ENCODE measurements at regions not wholly inside any gene's neighbourhood (a gene's known extent, or its start where the extent isn't known, plus 50 kb on each side); places are given as distances from the start of the nearest gene placed in this dataset.

GRCh38 chr5:33369485-33370465 lies 71.0 kb upstream of the TARS1 start:
- Histone ChIP-seq H3K9me3 (ENCODE audit: control insufficient read depth in 1 of 2, low read length in 2 of 2) (no peaks in the 10 kb centered on the region), H3K36me3 (ENCODE audit: insufficient read depth, low read length) (no peaks in the 10 kb centered on the region), H3K4me1 (ENCODE audit: insufficient read depth, low read length) (no peaks in the 10 kb centered on the region), H3K27ac (ENCODE audit: low read depth, low read length) (no peak overlapping the region), H3K4me3 (ENCODE audit: low read length in 2 of 2) (no peak overlapping the region), H3K27me3 (ENCODE audit: insufficient read depth, low read length) (no peaks in the 10 kb centered on the region)
- intact Hi-C loops (cut with micrococcal nuclease), result no loop called here
- Mint-ChIP-seq H3K36me3 (no peaks in the 10 kb centered on the region), H3K27me3 (peaks cover 0 to 2% of the 10 kb centered on the region in 2 donors), H3K4me1 (no peaks in the 10 kb centered on the region), H3K4me3 (no peak overlapping the region), H3K27ac (no peak overlapping the region), H3K9me3 (peaks cover 0 to 3% (median 0%) of the 10 kb centered on the region in 8 donors)
- ChIA-PET CTCF (ENCODE audit: partially characterized antibody) (no interaction called here), POLR2A (ENCODE audit: partially characterized antibody) (no interaction called here)
- DNase-seq, result no peak

- H3K27ac Mint-ChIP-seq, result no peak overlapping the region
- CTCF ChIA-PET (ENCODE audit: partially characterized antibody), result no interaction called here
These were observed 70.3 kb upstream of the TARS1 start for GRCh38 chr5:33370466-33370859.

GRCh38 chr5:33371660-33372059 lies 69.1 kb upstream of the TARS1 start:
- H3K27ac ChIP-seq (ENCODE audit: low read depth, low read length), result no peak overlapping the region
- H3K9me3 ChIP-seq (ENCODE audit: control insufficient read depth in 1 of 2, low read length in 2 of 2), result no peaks in the 10 kb centered on the region
- Mint-ChIP-seq H3K4me1 (no peaks in the 10 kb centered on the region), H3K27ac (no peak overlapping the region), H3K4me3 (no peak overlapping the region), H3K27me3 (peaks cover 0 to 2% of the 10 kb centered on the region in 2 donors), H3K36me3 (no peaks in the 10 kb centered on the region), H3K9me3 (peaks cover 0 to 3% (median 0%) of the 10 kb centered on the region in 8 donors)
- no peaks in the 10 kb centered on the region for H3K4me1 ChIP-seq (ENCODE audit: insufficient read depth, low read length)
- ChIA-PET CTCF (ENCODE audit: partially characterized antibody) (no interaction called here), POLR2A (ENCODE audit: partially characterized antibody) (no interaction called here)
- no peak overlapping the region for H3K4me3 ChIP-seq (ENCODE audit: low read length in 2 of 2)
- no peaks in the 10 kb centered on the region for H3K27me3 ChIP-seq (ENCODE audit: insufficient read depth, low read length)
- no peaks in the 10 kb centered on the region for H3K36me3 ChIP-seq (ENCODE audit: insufficient read depth, low read length)
- intact Hi-C loops (cut with micrococcal nuclease), result no loop called here
- DNase-seq, result no peak

More at GRCh38 chr5:33370466-33370859, 70.3 kb upstream of the TARS1 start:
- H3K36me3 ChIP-seq (ENCODE audit: insufficient read depth, low read length), result no peaks in the 10 kb centered on the region
- Mint-ChIP-seq H3K4me3 (no peak overlapping the region), H3K36me3 (no peaks in the 10 kb centered on the region), H3K4me1 (no peaks in the 10 kb centered on the region), H3K27me3 (peaks cover 0 to 2% of the 10 kb centered on the region in 2 donors), H3K9me3 (peaks cover 0 to 3% (median 0%) of the 10 kb centered on the region in 8 donors)
- POLR2A ChIA-PET (ENCODE audit: partially characterized antibody), result no interaction called here
- H3K9me3 ChIP-seq (ENCODE audit: control insufficient read depth in 1 of 2, low read length in 2 of 2), result no peaks in the 10 kb centered on the region
- DNase-seq, result no peak
- no peaks in the 10 kb centered on the region for H3K27me3 ChIP-seq (ENCODE audit: insufficient read depth, low read length)
- no peaks in the 10 kb centered on the region for H3K4me1 ChIP-seq (ENCODE audit: insufficient read depth, low read length)
- no peak overlapping the region for H3K27ac ChIP-seq (ENCODE audit: low read depth, low read length)
- no peak overlapping the region for H3K4me3 ChIP-seq (ENCODE audit: low read length in 2 of 2)
- intact Hi-C loops (cut with micrococcal nuclease), result no loop called here

DNA sequence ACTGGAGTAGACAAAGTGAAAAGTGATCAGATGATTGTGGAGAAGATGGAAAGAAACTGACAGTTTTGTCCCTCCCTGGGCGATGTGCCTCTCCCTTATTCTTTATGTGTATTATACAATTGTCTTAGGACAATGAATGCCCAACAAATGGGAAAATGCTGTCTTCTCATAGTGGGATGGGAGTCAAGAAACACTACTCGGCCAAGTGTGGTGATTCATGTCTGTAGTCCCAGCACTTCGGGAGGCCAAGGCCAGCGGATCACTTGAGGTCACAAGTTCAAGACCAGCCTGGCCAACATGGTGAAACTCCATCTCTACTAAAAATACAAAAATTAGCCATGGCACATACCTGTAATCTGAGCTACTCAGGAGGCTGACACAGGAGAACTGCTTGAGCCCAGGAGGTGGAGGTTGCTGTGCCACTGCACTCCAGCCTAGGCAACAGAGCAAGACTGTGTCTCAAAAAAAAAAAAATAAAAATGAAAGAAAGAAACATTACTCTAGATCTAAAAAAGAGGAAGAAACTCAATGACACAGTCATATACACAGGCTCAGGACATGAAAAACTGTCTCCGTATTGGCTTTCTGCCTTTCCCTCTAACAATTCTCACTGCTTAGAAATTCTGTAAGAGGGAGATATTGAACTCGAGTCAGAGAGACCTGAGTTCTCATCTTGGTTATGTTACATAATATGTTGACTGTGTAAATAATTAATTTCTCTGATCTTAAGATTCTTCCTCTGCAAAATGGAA lies 67.9 kb upstream of the TARS1 start:
- intact Hi-C loops (cut with micrococcal nuclease), result no loop called here
- peaks cover 0 to 2% of the 10 kb centered on the region in 2 donors for H3K27me3 Mint-ChIP-seq
- Histone ChIP-seq H3K4me1 (ENCODE audit: insufficient read depth, low read length) (no peaks in the 10 kb centered on the region), H3K27ac (ENCODE audit: low read depth, low read length) (no peak overlapping the region), H3K4me3 (ENCODE audit: low read length in 2 of 2) (no peak overlapping the region), H3K36me3 (ENCODE audit: insufficient read depth, low read length) (no peaks in the 10 kb centered on the region), H3K27me3 (ENCODE audit: insufficient read depth, low read length) (no peaks in the 10 kb centered on the region), H3K9me3 (ENCODE audit: control insufficient read depth in 1 of 2, low read length in 2 of 2) (no peaks in the 10 kb centered on the region)
- H3K4me1 Mint-ChIP-seq, result no peaks in the 10 kb centered on the region
- peaks cover 0 to 2% (median 0%) of the 10 kb centered on the region in 8 donors for H3K9me3 Mint-ChIP-seq
- H3K36me3 Mint-ChIP-seq, result no peaks in the 10 kb centered on the region
- H3K27ac Mint-ChIP-seq, result no peak overlapping the region
- no peak for DNase-seq
- POLR2A ChIA-PET (ENCODE audit: partially characterized antibody), result no interaction called here
- CTCF ChIA-PET (ENCODE audit: partially characterized antibody), result no interaction called here
- H3K4me3 Mint-ChIP-seq, result no peak overlapping the region

DNA sequence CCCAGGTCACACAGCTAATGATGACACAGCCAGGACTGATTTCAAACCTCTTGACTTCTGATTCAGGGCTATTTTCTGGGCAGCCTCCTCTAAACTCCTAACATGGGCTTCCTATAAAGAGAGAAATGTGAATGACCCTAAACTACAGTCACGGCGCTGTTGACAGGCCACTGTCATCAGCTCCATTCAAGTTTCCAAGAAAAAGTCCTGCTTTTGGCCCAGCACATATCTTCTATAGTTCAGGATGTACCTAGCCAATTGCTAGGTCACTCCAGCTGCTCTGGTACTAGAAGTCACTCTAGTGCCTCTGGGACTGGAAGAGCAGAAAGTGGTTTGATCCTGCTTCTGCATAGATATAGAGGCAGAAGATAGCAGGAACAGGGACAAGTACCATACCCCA lies 64.9 kb upstream of the TARS1 start:
- Mint-ChIP-seq H3K4me3 (no peak overlapping the region), H3K27me3 (peaks cover 0 to 4% of the 10 kb centered on the region in 2 donors), H3K27ac (no peak overlapping the region), H3K9me3 (peaks cover 0 to 2% (median 0%) of the 10 kb centered on the region in 8 donors), H3K4me1 (no peaks in the 10 kb centered on the region), H3K36me3 (no peaks in the 10 kb centered on the region)
- Histone ChIP-seq H3K27me3 (ENCODE audit: insufficient read depth, low read length) (no peaks in the 10 kb centered on the region), H3K4me1 (ENCODE audit: insufficient read depth, low read length) (no peaks in the 10 kb centered on the region), H3K27ac (ENCODE audit: low read depth, low read length) (no peak overlapping the region), H3K9me3 (ENCODE audit: control insufficient read depth in 1 of 2, low read length in 2 of 2) (no peaks in the 10 kb centered on the region), H3K36me3 (ENCODE audit: insufficient read depth, low read length) (no peaks in the 10 kb centered on the region), H3K4me3 (ENCODE audit: low read length in 2 of 2) (no peak overlapping the region)
- DNase-seq, result no peak
- ChIA-PET CTCF (ENCODE audit: partially characterized antibody) (no interaction called here), POLR2A (ENCODE audit: partially characterized antibody) (no interaction called here)
- intact Hi-C loops (cut with micrococcal nuclease), result no loop called here

DNA sequence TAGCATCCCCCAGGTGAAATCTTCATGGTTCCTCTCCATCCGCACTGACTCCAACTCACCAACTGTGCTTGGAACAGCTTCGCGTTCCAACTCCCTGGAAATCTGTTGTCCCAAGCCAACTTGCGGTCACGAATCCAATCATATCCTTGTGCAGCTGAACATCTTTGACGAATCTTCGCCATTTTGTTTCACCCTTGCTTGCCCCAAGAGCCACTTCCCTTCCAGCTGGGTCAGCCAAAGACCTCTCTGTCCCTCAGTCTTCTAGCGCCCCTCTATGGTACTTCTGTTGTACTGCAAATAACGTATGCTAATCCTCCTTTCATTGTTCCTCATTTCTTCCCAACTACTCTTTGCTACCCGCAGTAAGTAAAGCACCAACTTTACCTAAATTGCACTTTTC lies 61.0 kb upstream of the TARS1 start:
- Histone ChIP-seq H3K36me3 (ENCODE audit: insufficient read depth, low read length) (no peaks in the 10 kb centered on the region), H3K9me3 (ENCODE audit: control insufficient read depth in 1 of 2, low read length in 2 of 2) (no peaks in the 10 kb centered on the region), H3K4me3 (ENCODE audit: low read length in 2 of 2) (no peak overlapping the region), H3K4me1 (ENCODE audit: insufficient read depth, low read length) (no peaks in the 10 kb centered on the region), H3K27ac (ENCODE audit: low read depth, low read length) (no peak overlapping the region), H3K27me3 (ENCODE audit: insufficient read depth, low read length) (no peaks in the 10 kb centered on the region)
- H3K4me1 Mint-ChIP-seq, result no peaks in the 10 kb centered on the region
- no peak overlapping the region for H3K4me3 Mint-ChIP-seq
- no peak for DNase-seq
- no peaks in the 10 kb centered on the region for H3K36me3 Mint-ChIP-seq
- H3K27ac Mint-ChIP-seq, result no peak overlapping the region
- peaks cover under 1 to 22% (median 11%) of the 10 kb centered on the region in 8 donors for H3K9me3 Mint-ChIP-seq
- POLR2A ChIA-PET (ENCODE audit: partially characterized antibody), result no interaction called here
- intact Hi-C loops (cut with micrococcal nuclease), result no loop called here
- peaks cover 2 to 5% of the 10 kb centered on the region in 2 donors for H3K27me3 Mint-ChIP-seq
- CTCF ChIA-PET (ENCODE audit: partially characterized antibody), result no interaction called here

DNA sequence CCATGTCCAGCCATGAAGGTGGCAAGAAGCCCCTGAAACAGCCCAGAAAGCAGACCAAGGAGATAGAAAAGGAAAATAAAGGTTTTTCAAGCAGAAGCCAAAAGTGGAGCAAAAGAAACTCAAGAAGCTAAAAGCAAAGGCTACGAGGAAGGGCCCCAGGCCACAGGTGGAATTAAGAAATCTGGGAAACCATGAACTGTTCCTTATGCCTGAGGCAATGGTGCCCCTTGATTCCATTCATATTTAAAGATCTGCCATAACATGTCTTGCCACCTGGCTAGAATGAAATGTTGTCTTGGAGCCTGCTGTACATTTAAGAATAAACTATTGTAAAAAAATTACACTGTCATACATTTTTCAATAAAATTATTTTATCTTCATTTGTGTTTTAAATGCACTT lies 59.5 kb upstream of the TARS1 start:
- Mint-ChIP-seq H3K36me3 (no peaks in the 10 kb centered on the region), H3K27me3 (peaks cover 2 to 5% of the 10 kb centered on the region in 2 donors), H3K4me1 (no peaks in the 10 kb centered on the region), H3K4me3 (no peak overlapping the region), H3K27ac (no peak overlapping the region), H3K9me3 (peaks cover 2 to 35% (median 21%) of the 10 kb centered on the region in 8 donors)
- Histone ChIP-seq H3K27me3 (ENCODE audit: insufficient read depth, low read length) (no peaks in the 10 kb centered on the region), H3K4me3 (ENCODE audit: low read length in 2 of 2) (no peak overlapping the region), H3K27ac (ENCODE audit: low read depth, low read length) (no peak overlapping the region), H3K9me3 (ENCODE audit: control insufficient read depth in 1 of 2, low read length in 2 of 2) (peaks cover 0 to 3% of the 10 kb centered on the region in 2 donors), H3K36me3 (ENCODE audit: insufficient read depth, low read length) (no peaks in the 10 kb centered on the region), H3K4me1 (ENCODE audit: insufficient read depth, low read length) (no peaks in the 10 kb centered on the region)
- ChIA-PET CTCF (ENCODE audit: partially characterized antibody) (no interaction called here), POLR2A (ENCODE audit: partially characterized antibody) (no interaction called here)
- DNase-seq, result no peak
- intact Hi-C loops (cut with micrococcal nuclease), result no loop called here
